ENCODE measurements at regions not wholly inside any gene's neighbourhood (a gene's known extent, or its start where the extent isn't known, plus 50 kb on each side); places are given as distances from the start of the nearest gene placed in this dataset.

DNA sequence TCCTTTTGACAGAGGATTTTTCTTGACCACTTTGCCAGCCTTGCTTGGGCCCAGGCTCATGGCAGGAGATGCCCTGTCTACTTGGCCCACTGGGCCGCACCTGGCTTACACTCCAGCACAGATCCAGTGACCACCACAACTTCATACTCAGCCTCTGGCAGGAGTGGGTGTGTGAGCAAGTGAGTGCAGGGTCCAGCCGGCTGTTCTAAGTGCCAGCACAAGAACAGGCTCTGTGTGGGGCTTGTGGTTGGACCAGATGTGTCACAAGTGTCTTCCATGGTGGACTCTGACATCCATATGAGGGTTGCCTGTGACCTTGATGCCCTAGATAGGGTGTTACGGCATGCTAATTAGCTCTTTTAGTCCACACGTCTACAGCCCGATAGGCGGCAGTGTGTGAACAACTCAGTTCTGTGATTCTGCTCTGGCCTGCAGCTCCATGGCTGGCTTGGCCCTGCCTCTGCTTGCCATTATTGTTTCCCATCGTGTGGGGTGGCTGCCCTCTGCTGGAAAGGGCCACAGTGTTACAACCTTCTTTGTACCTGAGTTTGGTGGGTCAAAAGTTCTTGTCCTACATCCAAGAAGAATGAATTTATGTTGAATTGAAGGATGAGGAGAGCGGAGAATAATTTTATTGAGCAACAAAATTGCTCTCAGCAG lies 1089.1 kb downstream of the SLC6A15 start:
- peak; percentile 14 for DNase-seq (ENCODE audit: low spot score)

DNA sequence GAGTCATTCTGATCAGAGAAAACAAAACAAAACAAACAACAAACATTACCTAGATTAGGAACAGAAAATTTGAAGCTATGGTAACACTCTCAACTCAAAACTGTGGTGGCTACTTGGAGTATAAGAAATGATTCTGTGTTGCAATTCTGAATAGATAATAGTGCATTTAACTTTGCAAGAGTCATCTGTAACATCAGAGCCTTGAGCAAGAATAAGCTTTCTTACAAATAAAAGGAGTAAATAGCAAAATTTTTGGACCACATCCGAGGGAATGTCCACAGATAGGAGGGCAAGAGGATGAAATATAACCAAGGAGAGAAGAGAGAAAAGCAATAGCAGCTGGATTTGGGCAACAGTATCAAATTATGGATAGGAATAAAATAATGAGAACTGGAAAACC lies 1090.6 kb downstream of the SLC6A15 start:
- no peak for DNase-seq (ENCODE audit: low spot score)

DNA sequence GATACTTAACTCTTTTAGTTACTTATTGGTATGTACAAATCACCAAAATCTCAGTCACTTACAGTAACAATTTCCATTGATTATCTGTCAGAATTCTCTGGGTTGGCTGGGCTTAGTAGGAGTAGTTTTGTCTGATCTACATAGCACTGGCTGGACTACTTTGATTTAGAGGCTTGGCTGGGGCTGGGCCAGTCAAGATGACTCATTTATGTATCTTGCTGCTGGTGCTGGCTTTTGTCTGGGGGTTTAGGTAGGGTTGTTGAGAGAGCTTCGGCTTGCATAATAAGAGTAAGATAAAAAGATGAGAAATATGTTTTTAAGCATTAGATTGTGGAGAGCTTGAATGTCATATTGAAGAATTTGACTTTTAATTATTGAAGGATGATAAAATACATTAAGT lies 1093.7 kb downstream of the SLC6A15 start:
- DNase-seq (ENCODE audit: low spot score): peak; percentile 56

DNA sequence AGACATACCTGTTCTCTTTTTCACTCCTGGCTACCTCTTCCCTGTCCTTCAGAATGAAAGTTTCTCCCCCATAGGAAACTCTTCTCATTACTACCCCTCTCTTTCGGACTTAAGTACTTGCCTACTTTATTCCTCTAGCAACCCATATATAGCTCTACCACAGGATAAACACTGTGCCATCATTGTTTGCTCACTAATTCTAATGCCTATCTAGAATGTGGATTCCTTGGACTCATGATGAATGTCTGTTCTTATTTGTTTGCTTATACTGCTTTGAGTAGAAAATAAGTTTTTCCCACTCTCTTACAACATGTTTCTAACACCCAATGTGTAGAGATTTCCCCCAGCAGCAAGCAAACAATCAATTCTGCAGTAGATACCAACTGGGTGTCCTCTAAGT lies 1094.9 kb downstream of the SLC6A15 start:
- DNase-seq (ENCODE audit: low spot score): no peak

DNA sequence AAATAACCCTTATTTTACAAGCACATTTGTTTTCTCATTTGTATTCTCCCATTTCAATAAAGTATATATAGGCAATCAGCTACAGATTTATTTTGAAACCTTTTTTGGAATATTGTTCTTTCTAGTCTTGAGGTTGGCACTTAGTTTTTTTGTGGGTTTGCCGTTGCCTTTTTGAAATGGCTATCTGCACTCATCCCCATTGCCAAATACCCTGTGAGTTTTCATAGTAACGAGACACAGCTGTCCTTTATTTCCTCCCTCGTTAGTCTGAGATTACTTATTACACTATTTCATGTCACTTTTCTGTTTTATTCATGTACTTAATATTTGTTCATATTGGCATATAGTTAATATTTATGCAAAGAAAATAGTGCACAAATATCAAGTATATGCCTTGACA lies 1104.0 kb downstream of the SLC6A15 start:
- no peak for DNase-seq (ENCODE audit: low spot score)

DNA sequence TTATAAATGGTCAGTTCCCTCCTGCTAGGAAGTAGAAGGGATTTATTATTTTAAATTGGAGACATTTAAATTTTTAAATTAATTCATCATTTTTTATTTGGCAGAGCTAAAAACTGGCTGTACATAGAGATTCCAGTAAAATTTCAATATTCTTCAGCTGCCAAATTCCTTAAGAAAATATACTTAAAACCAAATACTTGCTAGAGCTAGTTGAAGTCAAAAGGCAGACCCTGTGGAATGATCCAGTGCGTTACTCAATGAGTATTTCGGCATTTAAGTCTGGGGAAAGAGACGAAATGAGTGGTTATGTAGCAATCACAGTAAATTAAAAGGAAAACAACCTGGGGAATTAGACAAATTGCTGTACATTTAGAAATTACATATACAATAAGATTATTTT lies 1104.7 kb downstream of the SLC6A15 start:
- DNase-seq (ENCODE audit: low spot score): no peak

DNA sequence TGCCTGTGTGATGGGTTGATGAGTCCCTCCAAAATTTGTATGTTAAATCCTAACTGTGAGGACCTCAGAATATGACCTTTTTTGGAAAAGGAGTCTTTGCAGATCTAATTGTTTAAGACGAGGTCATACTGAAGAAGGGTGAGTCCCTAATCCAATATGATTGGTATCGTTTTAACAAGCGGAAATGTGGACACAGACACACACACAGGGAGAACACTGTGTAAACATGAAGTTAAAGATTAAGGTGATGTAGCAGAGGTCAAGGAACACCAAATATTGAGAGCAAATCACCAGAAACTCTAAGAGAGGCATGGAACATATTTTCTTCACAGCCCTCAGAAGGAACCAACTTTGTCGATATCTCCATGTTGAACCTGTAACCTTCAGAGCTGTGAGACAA lies 1106.7 kb downstream of the SLC6A15 start:
- DNase-seq (ENCODE audit: low spot score): no peak

DNA sequence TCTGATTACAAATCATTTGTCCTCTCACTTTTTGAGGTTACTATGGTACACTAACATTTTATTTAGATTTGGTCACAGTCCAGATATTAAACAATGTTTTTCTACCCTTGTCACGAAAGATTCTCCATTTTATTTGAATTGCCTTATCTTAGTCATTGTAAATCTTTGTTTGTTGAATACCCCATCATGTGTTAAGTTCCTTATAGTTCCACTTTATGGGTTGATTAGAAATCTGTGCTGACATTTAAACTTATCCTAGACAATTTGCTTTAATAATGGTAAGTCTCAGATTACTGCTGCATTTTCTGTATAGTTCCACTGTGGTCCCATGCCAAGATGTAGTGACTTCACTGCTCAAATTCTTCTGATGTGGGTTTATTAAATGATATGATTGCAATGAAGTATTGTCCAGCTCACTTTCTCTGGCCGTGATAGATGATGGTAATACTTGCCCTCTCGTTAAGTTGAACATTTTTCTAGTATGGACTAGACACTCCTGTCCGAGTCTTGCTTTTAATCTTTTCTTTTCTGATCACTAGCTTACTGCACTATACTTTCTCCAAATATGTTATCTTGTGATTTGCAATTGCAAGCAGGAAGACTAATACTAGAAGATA lies 1107.3 kb downstream of the SLC6A15 start:
- no peak for DNase-seq (ENCODE audit: low spot score)

DNA sequence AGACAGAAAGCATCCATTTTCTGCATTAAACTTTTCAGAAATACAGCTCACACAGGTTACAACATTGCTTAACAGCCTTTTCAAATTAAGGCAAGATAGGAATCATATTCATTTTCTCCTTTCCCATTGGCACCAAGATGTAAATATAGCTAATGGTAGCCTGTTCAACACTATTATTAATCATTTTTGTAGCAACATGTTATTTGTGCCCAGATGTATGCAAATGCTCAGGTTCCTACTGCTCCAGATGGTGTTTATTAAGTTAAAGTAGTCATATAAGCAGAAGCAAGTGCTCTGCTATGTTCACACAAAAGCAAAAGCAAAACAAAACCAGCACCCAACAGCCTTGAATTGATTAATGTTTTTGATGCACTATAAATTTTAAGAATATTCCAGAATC lies 1110.6 kb downstream of the SLC6A15 start:
- DNase-seq (ENCODE audit: low spot score): no peak

DNA sequence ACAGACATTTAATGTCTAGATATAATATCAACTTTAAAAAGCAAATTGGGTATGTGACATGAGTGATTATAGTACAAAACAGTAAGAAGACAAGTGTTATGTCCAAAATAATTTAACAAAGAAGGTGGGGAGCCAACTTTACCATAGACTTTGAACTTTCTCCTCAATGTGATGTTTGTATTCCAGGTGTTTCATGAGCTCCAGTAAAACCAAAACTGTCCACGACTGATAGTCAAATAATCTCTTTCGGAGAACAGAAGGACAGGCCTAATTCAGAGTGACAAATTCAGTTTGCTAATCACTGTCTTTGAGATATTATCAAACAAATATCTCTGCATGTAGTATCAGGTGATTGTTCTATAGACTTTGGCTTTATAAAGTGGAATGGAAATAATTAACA lies 1112.6 kb downstream of the SLC6A15 start:
- DNase-seq (ENCODE audit: low spot score): no peak

DNA sequence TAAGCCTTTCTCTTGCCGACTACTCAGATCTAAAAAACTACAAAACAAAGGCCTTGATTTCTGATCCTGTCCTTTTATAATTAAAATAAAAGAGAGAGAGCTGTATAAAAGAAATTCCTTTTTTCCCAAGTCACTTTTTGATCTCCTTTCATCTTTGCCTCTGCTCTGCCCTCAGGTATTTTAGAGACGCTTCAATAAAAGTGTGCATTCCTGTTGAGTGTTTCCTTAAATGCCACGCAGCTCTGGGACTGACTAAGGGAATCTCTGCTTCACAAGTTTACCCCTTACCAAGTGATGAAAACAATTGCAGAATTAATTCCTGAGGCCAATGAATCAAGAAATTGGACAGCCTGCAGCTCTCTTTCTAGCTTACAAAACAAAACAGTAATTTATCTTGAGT lies 1109.8 kb downstream of the TMTC2 start:
- no peak for DNase-seq (ENCODE audit: low spot score)

DNA sequence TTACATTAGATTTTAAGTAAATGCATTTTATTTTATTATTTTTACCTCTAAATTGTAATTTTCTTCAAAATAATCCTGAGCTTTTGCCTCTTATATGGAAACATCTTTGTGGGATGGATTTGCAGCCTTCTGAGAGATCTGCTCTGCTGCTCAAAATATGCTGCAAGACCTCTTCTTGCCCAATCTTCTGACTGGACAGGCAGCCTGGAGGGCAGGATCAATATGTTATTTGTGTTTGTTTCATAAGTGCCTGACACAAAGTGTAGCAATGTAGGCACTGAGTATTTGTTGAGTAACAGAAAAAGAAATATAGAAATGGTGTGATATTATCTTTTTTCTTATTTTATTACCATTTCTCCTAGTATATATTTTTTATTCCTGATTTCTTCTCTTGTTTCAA lies 1106.9 kb downstream of the TMTC2 start:
- DNase-seq (ENCODE audit: low spot score): no peak

DNA sequence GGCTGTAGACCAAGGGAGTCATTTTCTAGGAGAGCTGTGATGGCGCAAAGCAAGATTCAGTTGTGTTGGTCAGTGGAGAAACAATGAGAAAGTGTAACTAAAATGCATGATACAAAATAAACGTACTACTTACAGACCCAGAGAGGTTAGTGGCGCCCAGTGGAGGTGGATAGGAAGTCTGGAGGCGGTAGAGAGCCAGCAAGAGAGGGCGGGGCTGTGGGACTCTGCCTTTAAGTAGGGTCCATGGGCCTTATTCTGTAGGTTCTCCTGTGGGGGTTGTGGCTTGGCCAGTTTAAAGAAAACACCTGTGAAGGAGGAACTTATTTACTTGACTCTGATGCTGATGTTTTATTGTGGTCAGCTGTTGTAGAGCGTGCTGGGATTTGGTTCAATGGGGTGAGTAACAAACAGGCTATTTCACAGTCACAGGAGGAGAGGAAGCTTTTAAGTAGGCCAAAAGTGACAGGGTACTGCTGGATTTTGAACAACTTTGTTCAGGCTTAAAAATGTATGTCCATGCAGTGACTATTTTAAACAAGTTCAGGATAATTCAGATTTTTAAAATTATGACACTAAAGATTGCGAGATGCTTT lies 1097.7 kb downstream of the TMTC2 start:
- DNase-seq (ENCODE audit: low spot score): no peak

DNA sequence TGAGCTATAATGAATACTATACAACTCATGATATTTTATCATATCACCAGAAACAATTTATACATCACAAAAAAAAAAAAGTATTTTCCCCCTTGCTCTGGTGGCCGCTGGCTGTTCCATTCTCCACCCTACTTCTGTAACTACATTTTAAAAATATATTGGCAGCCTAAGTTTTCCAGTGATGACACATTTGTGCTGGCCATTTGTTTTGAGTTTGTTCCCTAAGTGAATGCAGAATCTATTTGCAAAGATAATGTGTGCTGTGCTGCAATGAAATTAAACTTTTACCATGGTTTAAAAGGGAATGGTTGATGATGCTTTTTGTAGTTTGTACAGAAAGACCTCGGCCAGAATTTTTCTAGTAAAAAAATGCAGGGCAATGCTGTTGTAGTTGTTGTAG lies 1092.8 kb downstream of the TMTC2 start:
- no peak for DNase-seq (ENCODE audit: low spot score)

DNA sequence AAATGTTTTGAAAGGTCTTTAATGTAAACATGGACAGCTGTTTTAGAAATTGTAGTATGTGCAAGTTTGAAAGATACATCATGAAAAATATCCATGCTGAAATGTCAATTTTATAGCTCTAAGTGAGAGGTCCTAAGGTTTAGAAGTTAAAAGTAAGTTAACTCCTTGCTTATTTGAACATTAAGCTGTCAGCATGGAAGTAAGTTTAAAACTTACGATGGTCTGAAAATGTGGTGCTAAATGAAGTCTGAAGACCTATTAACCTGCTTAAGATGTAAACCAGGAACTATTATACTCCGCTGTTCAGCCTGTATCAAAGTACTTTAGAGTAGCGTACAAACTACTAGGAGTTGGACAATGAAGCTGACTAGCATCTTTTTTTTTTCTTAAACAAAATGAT lies 1082.4 kb downstream of the TMTC2 start:
- DNase-seq (ENCODE audit: low spot score): no peak

DNA sequence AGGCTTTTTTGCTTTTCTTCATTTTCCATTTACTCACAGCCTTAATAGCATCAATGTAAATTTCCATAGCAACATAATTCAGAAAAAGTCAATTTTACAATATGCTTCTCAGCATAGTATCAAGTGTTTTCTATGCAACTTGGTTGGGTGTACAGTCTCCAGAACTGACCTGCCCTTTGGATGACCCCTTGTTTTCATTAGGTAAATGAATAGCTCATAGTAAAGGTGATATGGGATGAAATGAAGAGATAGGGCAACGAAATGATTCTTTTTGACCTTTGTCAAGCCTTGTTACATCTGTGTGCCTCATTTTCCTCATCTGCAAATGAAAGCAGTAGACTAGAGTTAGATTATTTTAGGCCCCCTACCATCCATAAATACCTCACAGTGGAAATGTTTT lies 1081.0 kb downstream of the TMTC2 start:
- DNase-seq (ENCODE audit: low spot score): no peak

DNA sequence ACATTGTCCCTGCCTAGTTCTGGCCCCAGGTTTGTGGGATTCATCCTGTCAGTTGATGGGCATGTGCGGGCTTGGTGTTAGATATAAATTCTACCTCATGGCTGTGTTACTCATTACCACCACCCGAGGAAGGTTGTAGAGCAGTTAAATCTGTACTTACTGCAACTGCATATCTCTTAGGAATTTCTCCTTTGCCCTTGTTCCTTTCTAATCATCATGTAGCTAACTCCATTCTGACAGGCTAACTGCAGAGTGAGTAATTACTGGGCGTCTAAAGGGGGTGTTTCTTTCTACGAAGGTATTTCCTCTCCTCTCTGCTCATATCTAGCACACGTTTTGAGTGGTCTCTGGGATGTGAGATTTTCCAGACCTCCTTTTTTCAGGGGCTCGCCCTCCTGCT lies 1076.7 kb downstream of the TMTC2 start:
- DNase-seq (ENCODE audit: low spot score): peak; percentile 7

DNA sequence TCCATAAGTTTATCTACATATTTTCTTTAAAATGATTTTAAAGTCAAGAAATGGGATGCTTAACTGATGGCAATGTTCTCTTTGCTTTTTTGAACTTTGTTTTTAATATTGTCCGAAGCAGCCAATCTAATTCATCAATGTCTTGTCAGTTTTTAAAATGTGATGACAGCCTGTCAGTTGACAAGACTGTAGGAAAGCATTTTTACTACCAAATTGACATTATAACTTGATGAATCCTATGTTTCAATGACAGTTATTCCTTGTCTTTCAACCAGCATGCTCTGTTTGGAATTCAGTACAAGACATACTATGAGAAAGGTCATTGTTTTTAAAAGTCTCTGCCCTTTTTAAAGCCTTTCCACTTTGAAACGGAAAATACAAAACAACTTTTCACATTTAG lies 1073.2 kb downstream of the TMTC2 start:
- DNase-seq (ENCODE audit: low spot score): no peak

DNA sequence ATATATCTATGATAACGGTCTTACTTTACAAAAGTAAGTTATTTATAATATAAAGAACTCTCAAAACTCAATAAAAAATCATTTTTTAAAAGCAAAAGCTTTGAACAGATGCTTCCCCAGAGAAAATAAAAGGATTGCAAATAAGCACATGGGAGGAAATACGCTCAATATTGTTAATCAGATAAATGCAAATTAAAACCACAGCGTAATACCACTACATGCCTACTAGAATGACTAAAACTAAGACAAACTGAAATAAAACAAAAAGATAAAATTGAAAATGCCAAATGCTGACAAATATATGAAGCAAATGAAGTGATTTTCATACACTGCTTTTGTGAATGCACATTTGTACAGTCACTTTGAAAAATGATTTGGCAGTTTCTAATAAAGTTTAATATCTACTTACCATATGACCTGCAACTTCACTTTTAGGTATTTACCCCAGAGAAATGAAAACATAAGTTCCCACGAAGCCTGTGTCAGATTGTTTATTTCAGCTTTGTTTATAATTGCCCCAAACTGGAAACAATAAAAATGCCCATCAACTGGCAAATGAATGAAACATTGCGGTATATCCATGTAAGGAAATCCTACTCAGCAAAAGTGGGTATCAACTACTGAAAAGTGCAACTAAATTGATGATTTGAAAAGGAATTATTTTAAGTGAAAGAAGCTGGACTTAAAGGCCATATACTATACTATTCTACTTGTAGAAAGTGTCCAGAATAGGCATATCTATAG lies 1072.4 kb downstream of the TMTC2 start:
- no peak for DNase-seq (ENCODE audit: low spot score)

DNA sequence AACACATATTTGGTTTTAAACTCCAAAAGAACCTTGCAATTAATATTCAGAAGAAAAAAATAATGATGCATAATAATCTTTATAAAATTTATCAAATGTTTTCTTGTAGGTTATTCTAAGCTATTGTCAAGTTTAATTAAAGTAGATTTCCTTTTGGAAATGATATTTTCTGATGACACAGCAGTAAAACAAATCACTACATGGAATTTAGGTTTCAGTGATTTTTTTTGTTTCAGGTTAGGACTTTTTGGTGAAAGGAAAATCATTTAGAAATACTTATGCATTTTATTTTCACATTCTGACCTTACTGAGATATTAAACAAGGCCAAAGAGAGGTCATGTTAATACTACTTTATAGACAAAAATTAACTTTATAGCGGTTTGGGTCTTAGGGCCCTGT lies 1067.2 kb downstream of the TMTC2 start:
- no peak for DNase-seq (ENCODE audit: low spot score)

DNA sequence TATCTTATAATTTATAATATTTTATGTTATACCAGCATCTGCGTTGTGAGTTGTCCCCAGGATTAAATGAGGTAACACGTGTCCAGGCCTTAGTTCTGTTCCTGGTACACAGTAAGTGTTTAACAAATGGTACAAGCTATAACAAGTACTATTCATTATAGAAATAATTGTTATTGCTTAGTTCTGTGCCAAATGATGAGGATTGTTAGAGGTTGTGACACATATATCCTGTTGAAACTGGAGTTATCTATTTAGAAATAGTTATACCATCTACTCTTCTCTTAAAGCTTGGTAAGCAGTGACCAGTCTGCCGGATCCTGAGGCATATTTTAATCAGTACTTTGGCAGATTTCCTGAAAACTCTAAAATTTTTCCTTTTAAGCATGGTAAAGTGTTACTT lies 1066.5 kb downstream of the TMTC2 start:
- DNase-seq (ENCODE audit: low spot score): no peak

DNA sequence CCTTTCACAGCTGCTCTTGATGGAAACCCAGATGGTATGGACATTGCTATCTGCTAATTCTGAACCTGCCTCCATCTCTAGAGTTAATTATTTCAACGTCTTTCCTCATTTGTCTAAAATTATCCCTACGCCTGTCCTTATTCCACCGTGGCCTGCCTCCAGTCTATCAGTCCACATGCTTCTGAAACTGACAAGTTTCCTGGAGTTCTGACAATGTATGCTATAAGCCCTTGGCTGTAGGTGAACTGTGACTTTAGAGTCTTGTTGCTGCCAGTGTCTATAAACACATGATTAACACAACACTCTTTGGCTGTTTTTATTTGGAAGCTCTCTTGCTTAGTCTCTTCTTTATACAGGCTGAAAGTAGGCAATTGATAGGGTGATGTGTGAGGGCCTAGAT lies 1052.9 kb downstream of the TMTC2 start:
- DNase-seq (ENCODE audit: low spot score): no peak

DNA sequence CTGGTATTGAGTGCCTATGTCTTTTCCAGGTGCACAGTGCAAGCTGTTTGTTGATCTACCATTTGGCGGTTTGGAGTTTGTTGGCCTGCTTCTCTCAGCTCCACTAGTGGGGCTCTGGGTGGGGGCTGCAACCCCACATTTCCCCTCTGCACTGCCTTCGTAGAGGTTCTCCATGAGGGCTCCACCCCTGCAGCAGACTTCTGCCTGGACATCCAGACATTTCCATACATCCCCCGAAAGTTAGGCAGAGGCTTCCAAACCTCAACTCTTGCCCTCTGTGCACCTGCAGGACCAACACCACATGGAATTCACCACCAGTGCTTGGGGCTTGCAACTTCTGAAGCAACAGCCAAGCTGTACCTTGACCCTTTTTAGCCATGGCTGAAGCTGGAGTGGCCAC lies 1024.1 kb downstream of the TMTC2 start:
- no peak for DNase-seq (ENCODE audit: low spot score)

Measured in A172 (cell line).